ENCODE measurements at regions not wholly inside any gene's neighbourhood (a gene's known extent, or its start where the extent isn't known, plus 50 kb on each side); places are given as distances from the start of the nearest gene placed in this dataset.
"Not testable (repeated sequence)": the region's sequence is repeated elsewhere in the genome, so short reads cannot be mapped to it uniquely, and the experiment has no call there.

DNA sequence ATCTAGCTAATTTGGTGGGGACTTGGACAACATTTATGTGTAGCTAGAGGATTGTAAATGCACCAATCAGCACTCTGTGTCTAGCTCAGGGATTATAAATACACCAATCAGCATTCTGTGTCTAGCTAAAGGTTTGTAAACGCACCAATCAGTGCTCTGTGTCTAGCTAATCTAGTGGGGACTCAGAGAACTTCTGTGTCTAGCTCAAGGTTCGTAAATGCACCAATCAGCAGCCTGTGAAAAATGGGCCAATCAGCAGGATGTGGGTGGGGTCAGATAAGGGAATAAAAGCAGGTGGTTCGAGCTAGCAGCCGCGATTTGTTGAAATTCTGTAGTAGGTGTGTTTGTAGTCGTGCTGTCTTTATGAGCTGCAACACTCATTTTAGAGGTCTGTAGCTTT, 154.8 kb upstream of the RREB1 start:
- not testable (repeated sequence) for H3K27ac ChIP-seq (ENCODE audit: low read length); H3K36me3 ChIP-seq (ENCODE audit: control insufficient read depth in 2 of 2, insufficient read depth in 2 of 2, low read length in 2 of 2); H3K4me1 ChIP-seq (ENCODE audit: control insufficient read depth, insufficient read depth, low read length); H3K9ac ChIP-seq (ENCODE audit: low read length in 2 of 2); H3K4me3 ChIP-seq (ENCODE audit: low read length in 2 of 2); H3K9me3 ChIP-seq (ENCODE audit: control insufficient read depth in 2 of 2, low read length in 2 of 2); H3K27me3 ChIP-seq (ENCODE audit: control insufficient read depth in 1 of 2, insufficient read depth in 2 of 2, low read length in 2 of 2)

DNA sequence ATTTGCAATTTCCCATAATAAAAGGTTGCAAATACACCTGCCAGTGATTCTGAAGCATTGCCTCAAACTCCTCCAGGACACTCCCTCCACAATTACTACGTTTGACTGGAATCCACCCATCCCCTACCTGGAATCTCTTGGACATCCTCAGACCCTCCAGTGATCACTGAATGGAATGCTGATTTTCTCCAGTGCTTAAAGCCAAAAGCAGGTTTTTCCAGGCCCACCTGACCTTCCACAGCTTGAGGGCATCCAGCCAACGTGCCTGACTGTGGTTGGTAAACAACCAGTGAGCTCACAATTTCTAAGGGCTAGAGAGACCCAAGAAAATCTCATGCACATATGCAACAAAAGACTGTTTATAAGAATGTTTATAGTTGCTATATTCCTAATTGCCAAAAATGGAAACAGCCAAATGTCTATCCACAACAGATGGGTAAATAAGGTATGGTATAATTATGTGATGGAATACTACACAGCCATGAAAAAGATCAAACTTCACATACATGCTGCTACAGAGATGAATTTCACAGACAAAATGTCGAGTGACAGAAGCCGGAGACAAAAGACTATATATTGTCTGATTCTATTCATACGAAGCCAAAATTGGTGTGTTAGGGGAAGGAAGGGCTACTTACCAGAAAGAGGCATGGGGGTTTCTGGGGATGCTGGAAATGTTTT, 147.1 kb upstream of the RREB1 start:
- Histone ChIP-seq H3K36me3 (ENCODE audit: control insufficient read depth in 2 of 2, insufficient read depth in 2 of 2, low read length in 2 of 2) (no peaks in the 10 kb centered on the region), H3K9me3 (ENCODE audit: control insufficient read depth in 2 of 2, low read length in 2 of 2) (no peaks in the 10 kb centered on the region), H3K27ac (ENCODE audit: low read length) (no peak overlapping the region)

DNA sequence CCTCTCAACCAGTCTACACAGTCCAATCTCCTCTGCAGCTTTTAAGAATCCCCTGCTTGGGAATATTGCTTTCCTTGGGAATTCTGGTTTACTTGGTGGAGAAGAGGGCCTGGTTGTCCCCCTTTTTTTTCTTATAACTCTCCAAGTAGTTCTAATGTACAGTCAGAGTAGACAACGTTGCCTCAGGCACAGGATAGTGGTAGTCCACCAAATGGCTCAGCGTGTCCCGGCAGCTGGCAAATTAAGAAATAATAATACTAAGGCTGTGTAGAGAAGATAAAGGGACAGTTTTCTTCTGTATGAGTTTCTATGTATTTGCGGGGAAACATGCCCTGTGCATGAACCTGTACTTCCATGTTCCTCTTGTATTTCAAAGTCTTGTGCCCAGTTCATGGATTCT, 145.7 kb upstream of the RREB1 start:
- H3K9ac ChIP-seq (ENCODE audit: low read length in 2 of 2) = no peak overlapping the region
- no peaks in the 10 kb centered on the region for H3K27me3 ChIP-seq (ENCODE audit: control insufficient read depth in 1 of 2, insufficient read depth in 2 of 2, low read length in 2 of 2)
- no peak overlapping the region for H3K4me3 ChIP-seq (ENCODE audit: low read length in 2 of 2)
- H3K27ac ChIP-seq (ENCODE audit: low read length) = no peak overlapping the region
- no peaks in the 10 kb centered on the region for H3K9me3 ChIP-seq (ENCODE audit: control insufficient read depth in 2 of 2, low read length in 2 of 2)
- H3K36me3 ChIP-seq (ENCODE audit: control insufficient read depth in 2 of 2, insufficient read depth in 2 of 2, low read length in 2 of 2) = no peaks in the 10 kb centered on the region
- no peaks in the 10 kb centered on the region for H3K4me1 ChIP-seq (ENCODE audit: control insufficient read depth, insufficient read depth, low read length)

More for the DNA sequence above, 147.1 kb upstream of the RREB1 start:
- H3K9ac ChIP-seq (ENCODE audit: low read length in 2 of 2) = no peak overlapping the region
- H3K27me3 ChIP-seq (ENCODE audit: control insufficient read depth in 1 of 2, insufficient read depth in 2 of 2, low read length in 2 of 2) = no peaks in the 10 kb centered on the region
- H3K4me3 ChIP-seq (ENCODE audit: low read length in 2 of 2) = no peak overlapping the region
- no peaks in the 10 kb centered on the region for H3K4me1 ChIP-seq (ENCODE audit: control insufficient read depth, insufficient read depth, low read length)

- Histone ChIP-seq H3K27ac (ENCODE audit: low read length) (no peak overlapping the region), H3K9me3 (ENCODE audit: control insufficient read depth in 2 of 2, low read length in 2 of 2) (no peaks in the 10 kb centered on the region), H3K4me3 (ENCODE audit: low read length in 2 of 2) (no peak overlapping the region), H3K36me3 (ENCODE audit: control insufficient read depth in 2 of 2, insufficient read depth in 2 of 2, low read length in 2 of 2) (no peaks in the 10 kb centered on the region), H3K27me3 (ENCODE audit: control insufficient read depth in 1 of 2, insufficient read depth in 2 of 2, low read length in 2 of 2) (no peaks in the 10 kb centered on the region), H3K9ac (ENCODE audit: low read length in 2 of 2) (no peak overlapping the region), H3K4me1 (ENCODE audit: control insufficient read depth, insufficient read depth, low read length) (no peaks in the 10 kb centered on the region)
Observed at GRCh38 chr6:6962699-6963098, 145.1 kb upstream of the RREB1 start.

DNA sequence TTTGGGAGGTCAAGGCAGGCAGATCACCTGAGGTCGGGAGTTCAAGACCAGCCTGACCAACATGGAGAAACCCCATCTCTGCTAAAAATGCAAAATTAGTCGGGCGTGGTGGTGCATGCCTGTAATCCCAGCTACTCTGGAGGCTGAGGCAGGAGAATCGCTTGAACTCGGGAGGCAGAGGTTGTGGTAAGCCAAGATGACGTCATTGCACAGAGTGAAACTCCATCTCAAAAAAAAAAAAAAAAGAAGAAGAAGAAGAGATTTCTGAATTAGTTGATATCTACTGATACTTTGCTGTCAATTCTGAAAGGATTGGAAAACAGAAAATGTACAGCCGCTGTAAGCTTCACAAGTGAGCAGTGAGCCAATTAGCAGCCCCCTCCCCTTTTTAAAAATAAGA, 144.4 kb upstream of the RREB1 start:
- H3K36me3 ChIP-seq (ENCODE audit: control insufficient read depth in 2 of 2, insufficient read depth in 2 of 2, low read length in 2 of 2); H3K4me1 ChIP-seq (ENCODE audit: control insufficient read depth, insufficient read depth, low read length); H3K4me3 ChIP-seq (ENCODE audit: low read length in 2 of 2); H3K27me3 ChIP-seq (ENCODE audit: control insufficient read depth in 1 of 2, insufficient read depth in 2 of 2, low read length in 2 of 2); H3K9me3 ChIP-seq (ENCODE audit: control insufficient read depth in 2 of 2, low read length in 2 of 2); H3K9ac ChIP-seq (ENCODE audit: low read length in 2 of 2); H3K27ac ChIP-seq (ENCODE audit: low read length): not testable (repeated sequence)

- Histone ChIP-seq H3K27me3 (ENCODE audit: control insufficient read depth in 1 of 2, insufficient read depth in 2 of 2, low read length in 2 of 2) (peaks cover 0 to 2% of the 10 kb centered on the region in 2 donors), H3K9ac (ENCODE audit: low read length in 2 of 2) (no peak overlapping the region), H3K36me3 (ENCODE audit: control insufficient read depth in 2 of 2, insufficient read depth in 2 of 2, low read length in 2 of 2) (no peaks in the 10 kb centered on the region), H3K4me1 (ENCODE audit: control insufficient read depth, insufficient read depth, low read length) (no peaks in the 10 kb centered on the region), H3K27ac (ENCODE audit: low read length) (no peak overlapping the region), H3K4me3 (ENCODE audit: low read length in 2 of 2) (no peak overlapping the region), H3K9me3 (ENCODE audit: control insufficient read depth in 2 of 2, low read length in 2 of 2) (no peaks in the 10 kb centered on the region)
Observed at GRCh38 chr6:6964675-6965074, 143.1 kb upstream of the RREB1 start.

DNA sequence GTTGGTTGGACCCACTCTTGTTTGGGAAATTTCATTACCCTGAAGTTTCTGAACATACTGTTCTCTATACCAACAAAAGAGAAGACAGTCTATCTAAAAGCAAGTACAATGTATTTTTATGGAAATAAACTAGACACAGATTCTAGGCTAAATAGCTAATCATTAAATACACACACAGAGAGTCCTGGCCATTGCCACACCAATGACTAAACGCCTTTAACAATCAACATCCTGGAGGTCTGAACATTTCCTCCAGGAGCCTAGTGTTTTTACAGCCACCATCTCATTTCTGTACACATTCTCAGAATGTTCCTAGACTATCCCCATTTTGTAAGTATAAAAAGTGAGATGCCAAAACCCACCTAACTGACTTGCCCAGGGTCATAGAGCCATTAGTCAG, 141.6 kb upstream of the RREB1 start:
- H3K9ac ChIP-seq (ENCODE audit: low read length in 2 of 2) = no peak overlapping the region
- no peaks in the 10 kb centered on the region for H3K9me3 ChIP-seq (ENCODE audit: control insufficient read depth in 2 of 2, low read length in 2 of 2)
- H3K27me3 ChIP-seq (ENCODE audit: control insufficient read depth in 1 of 2, insufficient read depth in 2 of 2, low read length in 2 of 2) = peaks cover 0 to 2% of the 10 kb centered on the region in 2 donors
- no peaks in the 10 kb centered on the region for H3K4me1 ChIP-seq (ENCODE audit: control insufficient read depth, insufficient read depth, low read length)
- no peaks in the 10 kb centered on the region for H3K36me3 ChIP-seq (ENCODE audit: control insufficient read depth in 2 of 2, insufficient read depth in 2 of 2, low read length in 2 of 2)
- no peak overlapping the region for H3K27ac ChIP-seq (ENCODE audit: low read length)
- no peak overlapping the region for H3K4me3 ChIP-seq (ENCODE audit: low read length in 2 of 2)

DNA sequence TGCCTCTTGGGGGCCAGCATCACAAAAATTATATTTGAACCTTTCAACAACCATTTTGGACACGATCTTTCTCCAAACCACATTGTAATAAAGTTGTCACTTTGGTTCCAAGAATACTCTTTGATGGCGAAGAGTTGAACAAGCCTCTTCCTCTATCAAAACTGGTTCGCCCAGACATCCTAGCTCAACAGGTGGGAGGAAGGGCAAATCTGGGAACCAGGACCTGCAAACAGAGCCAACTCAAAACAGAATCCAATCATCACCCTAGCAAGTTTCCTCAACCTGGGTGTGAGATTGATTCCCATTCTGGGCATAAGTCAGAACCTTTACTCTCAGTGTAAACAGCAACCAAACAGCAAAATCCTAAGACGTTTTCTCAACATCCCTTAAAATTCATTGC, 141.2 kb upstream of the RREB1 start:
- Histone ChIP-seq H3K9ac (ENCODE audit: low read length in 2 of 2) (no peak overlapping the region), H3K27me3 (ENCODE audit: control insufficient read depth in 1 of 2, insufficient read depth in 2 of 2, low read length in 2 of 2) (peaks cover 0 to 2% of the 10 kb centered on the region in 2 donors), H3K4me3 (ENCODE audit: low read length in 2 of 2) (no peak overlapping the region), H3K36me3 (ENCODE audit: control insufficient read depth in 2 of 2, insufficient read depth in 2 of 2, low read length in 2 of 2) (no peaks in the 10 kb centered on the region), H3K9me3 (ENCODE audit: control insufficient read depth in 2 of 2, low read length in 2 of 2) (no peaks in the 10 kb centered on the region), H3K4me1 (ENCODE audit: control insufficient read depth, insufficient read depth, low read length) (no peaks in the 10 kb centered on the region), H3K27ac (ENCODE audit: low read length) (no peak overlapping the region)

GRCh38 chr6:6968357-6968730, 139.4 kb upstream of the RREB1 start:
- Histone ChIP-seq H3K36me3 (ENCODE audit: control insufficient read depth in 2 of 2, insufficient read depth in 2 of 2, low read length in 2 of 2) (no peaks in the 10 kb centered on the region), H3K4me3 (ENCODE audit: low read length in 2 of 2) (no peak overlapping the region), H3K9me3 (ENCODE audit: control insufficient read depth in 2 of 2, low read length in 2 of 2) (no peaks in the 10 kb centered on the region), H3K27me3 (ENCODE audit: control insufficient read depth in 1 of 2, insufficient read depth in 2 of 2, low read length in 2 of 2) (peaks cover 0 to 2% of the 10 kb centered on the region in 2 donors), H3K4me1 (ENCODE audit: control insufficient read depth, insufficient read depth, low read length) (no peaks in the 10 kb centered on the region), H3K27ac (ENCODE audit: low read length) (no peak overlapping the region), H3K9ac (ENCODE audit: low read length in 2 of 2) (no peak overlapping the region)

GRCh38 chr6:6968731-6969552, 138.8 kb upstream of the RREB1 start:
- no peaks in the 10 kb centered on the region for H3K9me3 ChIP-seq (ENCODE audit: control insufficient read depth in 2 of 2, low read length in 2 of 2)
- no peak overlapping the region for H3K4me3 ChIP-seq (ENCODE audit: low read length in 2 of 2)
- no peaks in the 10 kb centered on the region for H3K4me1 ChIP-seq (ENCODE audit: control insufficient read depth, insufficient read depth, low read length)
- H3K36me3 ChIP-seq (ENCODE audit: control insufficient read depth in 2 of 2, insufficient read depth in 2 of 2, low read length in 2 of 2) = no peaks in the 10 kb centered on the region
- peaks cover 0 to 2% of the 10 kb centered on the region in 2 donors for H3K27me3 ChIP-seq (ENCODE audit: control insufficient read depth in 1 of 2, insufficient read depth in 2 of 2, low read length in 2 of 2)
- no peak overlapping the region for H3K9ac ChIP-seq (ENCODE audit: low read length in 2 of 2)
- H3K27ac ChIP-seq (ENCODE audit: low read length) = no peak overlapping the region

DNA sequence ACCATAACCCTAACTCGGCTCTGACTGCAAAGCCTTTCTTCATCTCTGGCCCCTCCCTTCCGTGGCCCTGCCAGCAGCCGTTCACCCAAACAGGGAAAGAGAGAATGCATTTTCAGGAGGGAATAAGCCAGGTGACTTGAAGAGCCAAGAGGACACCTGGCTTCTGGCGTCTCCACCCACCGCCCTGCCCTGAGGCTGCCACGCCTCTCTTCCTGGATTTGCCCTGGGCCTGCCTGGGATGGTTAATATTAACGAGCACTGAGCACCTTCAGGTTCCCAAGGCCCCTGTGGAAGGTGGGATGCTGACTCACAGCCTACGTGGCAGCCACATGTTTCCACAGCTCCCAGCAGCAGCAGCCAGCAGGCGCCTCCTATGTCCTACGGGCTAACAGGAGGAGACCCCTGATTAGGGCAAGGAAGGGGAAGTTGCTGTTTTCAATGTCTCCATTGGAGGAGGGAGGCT, 138.0 kb upstream of the RREB1 start:
- H3K9ac ChIP-seq (ENCODE audit: low read length in 2 of 2) = no peak overlapping the region
- no peak overlapping the region for H3K4me3 ChIP-seq (ENCODE audit: low read length in 2 of 2)
- H3K4me1 ChIP-seq (ENCODE audit: control insufficient read depth, insufficient read depth, low read length) = no peaks in the 10 kb centered on the region
- H3K36me3 ChIP-seq (ENCODE audit: control insufficient read depth in 2 of 2, insufficient read depth in 2 of 2, low read length in 2 of 2) = no peaks in the 10 kb centered on the region
- H3K27ac ChIP-seq (ENCODE audit: low read length) = no peak overlapping the region
- H3K9me3 ChIP-seq (ENCODE audit: control insufficient read depth in 2 of 2, low read length in 2 of 2) = no peaks in the 10 kb centered on the region
- H3K27me3 ChIP-seq (ENCODE audit: control insufficient read depth in 1 of 2, insufficient read depth in 2 of 2, low read length in 2 of 2) = peaks cover 0 to 2% of the 10 kb centered on the region in 2 donors
